ENCODE measurements at regions not wholly inside any gene's neighbourhood (a gene's known extent, or its start where the extent isn't known, plus 50 kb on each side); places are given as distances from the start of the nearest gene placed in this dataset.
A peak's percentile ranks its signal among the peaks of the same experiment; 100 is the strongest.
"Not testable (repeated sequence)": the region's sequence is repeated elsewhere in the genome, so short reads cannot be mapped to it uniquely, and the experiment has no call there.

- DNase-seq (ENCODE audit: low spot score) (no peak), ATAC-seq (no peak)
- CTCF ChIA-PET, result no interaction called here
- POLR2A ChIA-PET, result no interaction called here
- Mint-ChIP-seq H3K36me3 (no peaks in the 10 kb centered on the region), H3K4me3 (no peak overlapping the region), H3K27ac (no peak overlapping the region), H3K9me3 (peaks cover 10% of the 10 kb centered on the region), H3K27me3 (ENCODE audit: low read depth) (peaks cover 22% of the 10 kb centered on the region), H3K4me1 (peaks cover 47% of the 10 kb centered on the region)
- TF ChIP-seq JAZF1 (CRISPR knock-in tag; IDR thresholded peaks at IDR 0.05), result no peak
- TF ChIP-seq USF1 (CRISPR knock-in tag; IDR thresholded peaks at IDR 0.05), result no peak
- TF ChIP-seq ELF4 (CRISPR knock-in tag; IDR thresholded peaks at IDR 0.05; ENCODE audit: low read depth), result no peak
These were observed 204.8 kb downstream of the GABRG2 start for GRCh38 chr5:162272417-162272816.

- no peaks in the 10 kb centered on the region for H3K36me3 Mint-ChIP-seq
- ATAC-seq, result peak; percentile 100
- POLR2A ChIA-PET, result interaction anchor here (0.9 kb wide), 1 partner anchor 14 kb away, joined by 4 read pairs; no protein-coding TSS in a partner anchor
These were observed 207.1 kb downstream of the GABRG2 start for GRCh38 chr5:162274679-162275078.

GRCh38 chr5:162275387-162275786 is 207.8 kb downstream of the GABRG2 start:
- H3K9me3 Mint-ChIP-seq; DNase-seq (ENCODE audit: low spot score); H3K36me3 Mint-ChIP-seq; ATAC-seq; POLR2A ChIA-PET: not testable (repeated sequence)
- H3K4me3 Mint-ChIP-seq, result peak overlapping the region; percentile 2; the same call in 1 of the 2 replicates
- H3K4me1 Mint-ChIP-seq, result peaks cover 65% of the 10 kb centered on the region
- peaks cover 32% of the 10 kb centered on the region for H3K27me3 Mint-ChIP-seq (ENCODE audit: low read depth)
- CTCF ChIA-PET, result interaction anchor here (0.8 to 1.1 kb wide), 2 partner anchors 27 to 66 kb away, joined by 5 read pairs; no protein-coding TSS in a partner anchor
- H3K27ac Mint-ChIP-seq, result peak overlapping the region; percentile 24

More at GRCh38 chr5:162274679-162275078, 207.1 kb downstream of the GABRG2 start:
- peaks cover 30% of the 10 kb centered on the region for H3K27me3 Mint-ChIP-seq (ENCODE audit: low read depth)
- TF ChIP-seq MYBL2 (CRISPR knock-in tag; IDR thresholded peaks at IDR 0.05) (no peak), FOXP4 (CRISPR knock-in tag; IDR thresholded peaks at IDR 0.05) (peak; percentile 56; the same call in 1 of the 2 replicates), ZNF121 (CRISPR knock-in tag; IDR thresholded peaks at IDR 0.05) (0 out of 2 replicates have a peak, but pooled peaks have one; percentile 17), CTCF (IDR thresholded peaks at IDR 0.05) (no peak), NFE2L1 (CRISPR knock-in tag; IDR thresholded peaks at IDR 0.05) (no peak), ZNF423 (CRISPR knock-in tag; IDR thresholded peaks at IDR 0.05) (peak; percentile 35; the same call in 1 of the 2 replicates), FOXK1 (CRISPR knock-in tag; IDR thresholded peaks at IDR 0.05) (peak; percentile 48; the same call in 1 of the 2 replicates), ZBTB43 (CRISPR knock-in tag; IDR thresholded peaks at IDR 0.05) (no peak)
- H3K27ac Mint-ChIP-seq, result peak overlapping the region; percentile 56
- H3K9me3 Mint-ChIP-seq, result peaks cover 7% of the 10 kb centered on the region
- peaks cover 63% of the 10 kb centered on the region for H3K4me1 Mint-ChIP-seq
- DNase-seq (ENCODE audit: low spot score), result peak; percentile 40
- CTCF ChIA-PET, result interaction anchor here (0.6 to 1.1 kb wide), 6 partner anchors 14 to 1072 kb away, joined by 3 to 5 read pairs (median 3); no protein-coding TSS in a partner anchor
- peak overlapping the region; percentile 2; the same call in 1 of the 2 replicates for H3K4me3 Mint-ChIP-seq

GRCh38 chr5:162282191-162282590 is 214.6 kb downstream of the GABRG2 start:
- no peak overlapping the region for H3K4me3 Mint-ChIP-seq
- H3K27me3 Mint-ChIP-seq (ENCODE audit: low read depth), result peaks cover 13% of the 10 kb centered on the region
- ChIA-PET POLR2A (no interaction called here), CTCF (no interaction called here)
- peaks cover 2% of the 10 kb centered on the region; the same call in 1 of the 2 replicates for H3K36me3 Mint-ChIP-seq
- peaks cover 41% of the 10 kb centered on the region for H3K4me1 Mint-ChIP-seq
- DNase-seq (ENCODE audit: low spot score) (no peak), ATAC-seq (no peak)
- H3K9me3 Mint-ChIP-seq, result peaks cover 13% of the 10 kb centered on the region
- no peak overlapping the region for H3K27ac Mint-ChIP-seq
- TF ChIP-seq PRRX2 (CRISPR knock-in tag; IDR thresholded peaks at IDR 0.05) (no peak), SP1 (CRISPR knock-in tag; conservative IDR thresholded peaks at IDR 0.05) (no peak), NR3C1 (CRISPR knock-in tag; conservative IDR thresholded peaks at IDR 0.05; ENCODE audit: low read depth) (no peak), ELF4 (CRISPR knock-in tag; IDR thresholded peaks at IDR 0.05; ENCODE audit: low read depth) (no peak), ZNF532 (CRISPR knock-in tag; IDR thresholded peaks at IDR 0.05; ENCODE audit: borderline replicate concordance) (no peak), ZNF317 (CRISPR knock-in tag; IDR thresholded peaks at IDR 0.05; ENCODE audit: borderline replicate concordance, low read depth) (no peak), ATF2 (CRISPR knock-in tag; IDR thresholded peaks at IDR 0.05; ENCODE audit: borderline replicate concordance, low read depth) (no peak)

Measured in WTC11 (cell line).